Panc1 (cell line): ENCODE measurements at regions not wholly inside any gene's neighbourhood (a gene's known extent, or its start where the extent isn't known, plus 50 kb on each side); places are given as distances from the start of the nearest gene placed in this dataset.
"Not testable (repeated sequence)": the region's sequence is repeated elsewhere in the genome, so short reads cannot be mapped to it uniquely, and the experiment has no call there.

Source experiments
- ATAC-seq: fragments of 200-7000 bp; cut with Tn5 transposase; 2 replicates; pipeline ENCODE4 v1.9.1; 2020; ENCODE audit warnings: mild to moderate bottlenecking, moderate library complexity
- BruUV-seq: library from RNA; stranded (reverse); fragments of 400-500 nt; replicated peaks from 2 replicates; lab custom pipeline; 2021; lab: Mats Ljungman, UMichigan
- CTCF ChIA-PET: fragments of 300-600 bp; sonication (Branson Sonifier 250); formaldehyde crosslinking; loops from one replicate; lab custom pipeline; 2022; ENCODE audit warnings: antibody characterized with exemption; lab: Charles Lee
- POLR2A ChIA-PET: fragments of 300-600 bp; sonication (Branson Sonifier 250); formaldehyde crosslinking; loops from one replicate; lab custom pipeline; 2022; ENCODE audit warnings: antibody characterized with exemption; lab: Charles Lee
- DNase-seq: peaks from one replicate; pipeline ENCODE4 v3.0.0-alpha.2; 2010; ENCODE audit warnings: low read depth, low spot score
- H3K27ac ChIP-seq: 2 replicates; pipeline ENCODE4 v1.5.1; 2011; ENCODE audit warnings: mild to moderate bottlenecking, low read length, inconsistent platforms
- H3K27me3 ChIP-seq: fragments of 200-500 bp; sonication (Bioruptor generic); 2 replicates; pipeline ENCODE4 v1.6.0; 2014; ENCODE audit warnings: low read length, inconsistent platforms; ENCODE audit not compliant: control insufficient read depth, insufficient read depth
- H3K36me3 ChIP-seq: fragments of 200-500 bp; sonication (Bioruptor generic); 2 replicates; pipeline ENCODE4 v1.5.1; 2014; ENCODE audit warnings: inconsistent platforms, mild to moderate bottlenecking, low read length, moderate library complexity; ENCODE audit not compliant: control insufficient read depth, insufficient read depth
- H3K4me1 ChIP-seq: 2 replicates; pipeline ENCODE4 v1.5.1; 2011; ENCODE audit warnings: inconsistent platforms, mild to moderate bottlenecking, low read length, moderate library complexity; ENCODE audit not compliant: control insufficient read depth, insufficient read depth
- H3K4me3 ChIP-seq, 2 experiments: 2 replicates each; pipeline ENCODE4 v1.5.1; 2011 to 2012; ENCODE audit warnings: low read depth in 2 of 2, low read length in 2 of 2, mild to moderate bottlenecking in 2 of 2, inconsistent platforms in 1 of 2, moderate library complexity in 1 of 2
- H3K9me3 ChIP-seq: fragments of 200-500 bp; sonication (Bioruptor generic); 2 replicates; pipeline ENCODE4 v1.5.1; 2014; ENCODE audit warnings: low read depth, mild to moderate bottlenecking, inconsistent platforms, low read length, moderate library complexity; ENCODE audit not compliant: control insufficient read depth, insufficient read depth
- CTCF ChIP-seq: fragments of 450-650 bp; IDR thresholded peaks from 2 replicates; pipeline ENCODE4 v1.5.1; 2017; ENCODE audit warnings: mild to moderate bottlenecking
- POLR2AphosphoS5 ChIP-seq: IDR thresholded peaks from 2 replicates; pipeline ENCODE4 v1.6.1; 2012; ENCODE audit warnings: mild to moderate bottlenecking, low read depth, low read length, moderate library complexity
- SIN3A ChIP-seq: IDR thresholded peaks from 2 replicates; pipeline ENCODE4 v1.6.1; 2012; ENCODE audit warnings: low read depth, mild to moderate bottlenecking, low read length, moderate library complexity, borderline replicate concordance; ENCODE audit not compliant: insufficient read depth
- TCF7L2 ChIP-seq: IDR thresholded peaks from 2 replicates; pipeline ENCODE4 v1.6.1; 2011; ENCODE audit warnings: mild to moderate bottlenecking, low read depth, low read length, inconsistent platforms
- in situ Hi-C: cut with HindIII; loops from 2 replicates; pipeline ENCODE4 v1.10.0; 2016; ENCODE audit warnings: low sequenced_read_pairs, low pct_unique_long_range_greater_than_20kb
- intact Hi-C: fragments of 100-400 bp; cut with micrococcal nuclease; formaldehyde crosslinking; loops from one replicate; pipeline ENCODE4 v1.10.0; 2022; ENCODE audit not compliant: unreplicated experiment
- TF ChIP-seq, protein P1 (sequence below), 2 experiments: IDR thresholded peaks; 2 replicates each; pipeline ENCODE4 v1.6.1; 2011 to 2012; ENCODE audit warnings: low read depth in 2 of 2, control low read depth in 1 of 2, low read length in 1 of 2, mild to moderate bottlenecking in 1 of 2, moderate library complexity in 1 of 2; ENCODE audit not compliant: insufficient read depth in 1 of 2

- in situ Hi-C loops (no loop called here), intact Hi-C loops (no loop called here)
- no peak overlapping the region for H3K4me3 ChIP-seq
- DNase-seq: no peak
- no peaks in the 10 kb centered on the region for H3K36me3 ChIP-seq
- H3K9me3 ChIP-seq: no peaks in the 10 kb centered on the region
- no peak for TF ChIP-seq SIN3A
- TF ChIP-seq, protein P1, sequence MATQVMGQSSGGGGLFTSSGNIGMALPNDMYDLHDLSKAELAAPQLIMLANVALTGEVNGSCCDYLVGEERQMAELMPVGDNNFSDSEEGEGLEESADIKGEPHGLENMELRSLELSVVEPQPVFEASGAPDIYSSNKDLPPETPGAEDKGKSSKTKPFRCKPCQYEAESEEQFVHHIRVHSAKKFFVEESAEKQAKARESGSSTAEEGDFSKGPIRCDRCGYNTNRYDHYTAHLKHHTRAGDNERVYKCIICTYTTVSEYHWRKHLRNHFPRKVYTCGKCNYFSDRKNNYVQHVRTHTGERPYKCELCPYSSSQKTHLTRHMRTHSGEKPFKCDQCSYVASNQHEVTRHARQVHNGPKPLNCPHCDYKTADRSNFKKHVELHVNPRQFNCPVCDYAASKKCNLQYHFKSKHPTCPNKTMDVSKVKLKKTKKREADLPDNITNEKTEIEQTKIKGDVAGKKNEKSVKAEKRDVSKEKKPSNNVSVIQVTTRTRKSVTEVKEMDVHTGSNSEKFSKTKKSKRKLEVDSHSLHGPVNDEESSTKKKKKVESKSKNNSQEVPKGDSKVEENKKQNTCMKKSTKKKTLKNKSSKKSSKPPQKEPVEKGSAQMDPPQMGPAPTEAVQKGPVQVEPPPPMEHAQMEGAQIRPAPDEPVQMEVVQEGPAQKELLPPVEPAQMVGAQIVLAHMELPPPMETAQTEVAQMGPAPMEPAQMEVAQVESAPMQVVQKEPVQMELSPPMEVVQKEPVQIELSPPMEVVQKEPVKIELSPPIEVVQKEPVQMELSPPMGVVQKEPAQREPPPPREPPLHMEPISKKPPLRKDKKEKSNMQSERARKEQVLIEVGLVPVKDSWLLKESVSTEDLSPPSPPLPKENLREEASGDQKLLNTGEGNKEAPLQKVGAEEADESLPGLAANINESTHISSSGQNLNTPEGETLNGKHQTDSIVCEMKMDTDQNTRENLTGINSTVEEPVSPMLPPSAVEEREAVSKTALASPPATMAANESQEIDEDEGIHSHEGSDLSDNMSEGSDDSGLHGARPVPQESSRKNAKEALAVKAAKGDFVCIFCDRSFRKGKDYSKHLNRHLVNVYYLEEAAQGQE (IDR thresholded peaks at IDR 0.05; ENCODE audit: insufficient read depth in 1 of 2, low read depth in 2 of 2, low read length in 1 of 2): no peak
- peak; percentile 14; the same call in 1 of the 2 replicates for TF ChIP-seq CTCF
- TF ChIP-seq TCF7L2: no peak
- TF ChIP-seq POLR2AphosphoS5: no peak
- ATAC-seq: no peak
- POLR2A ChIA-PET: no interaction called here
- no TSS peak for BruUV-seq
- no peaks in the 10 kb centered on the region for H3K4me1 ChIP-seq
- no peak overlapping the region for H3K27ac ChIP-seq
- no peaks in the 10 kb centered on the region for H3K27me3 ChIP-seq
- CTCF ChIA-PET: no interaction called here
These were observed 185.1 kb upstream of the GALNT15 start for GRCh38 chr3:15989419-15989818.

- H3K36me3 ChIP-seq, intact Hi-C loops, H3K4me1 ChIP-seq, H3K4me3 ChIP-seq, ATAC-seq, DNase-seq, H3K9me3 ChIP-seq, H3K27me3 ChIP-seq, BruUV-seq, CTCF ChIA-PET, H3K27ac ChIP-seq, in situ Hi-C loops, POLR2A ChIA-PET: not testable (repeated sequence)
These were observed 180.8 kb upstream of the GALNT15 start for GRCh38 chr3:15993660-15994059.

DNA sequence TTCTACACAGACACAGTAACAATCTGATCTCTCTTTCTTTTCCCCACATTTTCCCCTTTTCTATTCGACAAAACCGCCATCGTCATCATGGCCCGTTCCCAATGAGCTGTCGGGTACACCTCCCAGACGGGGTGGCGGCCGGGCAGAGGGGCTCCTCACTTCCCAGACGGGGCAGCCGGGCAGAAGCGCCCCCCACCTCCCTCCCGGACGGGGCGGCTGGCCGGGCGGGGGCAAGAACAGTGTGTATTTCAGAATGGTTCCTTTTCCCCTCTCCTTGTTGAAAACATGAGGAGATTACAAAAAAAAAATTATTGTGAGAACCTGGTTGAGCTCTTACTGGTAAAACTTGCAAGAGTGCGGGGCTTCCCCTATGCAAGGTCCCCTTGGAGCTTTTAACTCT, 178.0 kb upstream of the GALNT15 start:
- H3K27ac ChIP-seq, BruUV-seq, H3K4me1 ChIP-seq, H3K36me3 ChIP-seq, CTCF ChIA-PET, POLR2A ChIA-PET, ATAC-seq, intact Hi-C loops, in situ Hi-C loops, H3K4me3 ChIP-seq, DNase-seq, H3K9me3 ChIP-seq, H3K27me3 ChIP-seq: not testable (repeated sequence)
